22Rv1 (cell line): ENCODE measurements at regions not wholly inside any gene's neighbourhood (a gene's known extent, or its start where the extent isn't known, plus 50 kb on each side); places are given as distances from the start of the nearest gene placed in this dataset.

Experiments
- H3K27ac ChIP-seq: fragments of 450-650 bp; 2 replicates; pipeline ENCODE4 v1.5.1; 2017
- ZFX ChIP-seq: fragments of 450-650 bp; IDR thresholded peaks from 2 replicates; pipeline ENCODE4 v1.6.1; 2017; ENCODE audit warnings: antibody characterized with exemption, borderline replicate concordance
- TF ChIP-seq, protein P1 (sequence below): fragments of 450-650 bp; IDR thresholded peaks from 2 replicates; pipeline ENCODE4 v1.5.1; 2017; ENCODE audit warnings: mild to moderate bottlenecking

DNA sequence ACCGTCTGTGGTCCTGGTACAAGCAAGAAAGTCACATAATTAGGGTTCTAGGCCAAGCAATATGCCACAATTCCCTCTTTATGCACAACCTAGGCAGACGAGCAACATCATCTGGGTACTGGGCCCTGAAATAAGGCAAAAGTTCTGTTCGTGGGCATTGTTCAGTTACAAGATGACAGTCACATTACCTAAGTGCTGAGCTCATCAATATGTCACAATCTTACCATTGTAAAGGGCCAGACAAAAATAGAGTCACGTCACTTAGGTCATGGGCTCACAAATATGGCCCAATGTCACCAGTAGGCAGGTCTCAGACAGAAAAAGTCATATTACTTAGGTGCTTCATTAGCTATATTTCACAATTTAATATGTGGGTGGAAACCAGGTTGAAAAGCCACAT is 1025.3 kb upstream of the AMELY start:
- TF ChIP-seq, protein P1, sequence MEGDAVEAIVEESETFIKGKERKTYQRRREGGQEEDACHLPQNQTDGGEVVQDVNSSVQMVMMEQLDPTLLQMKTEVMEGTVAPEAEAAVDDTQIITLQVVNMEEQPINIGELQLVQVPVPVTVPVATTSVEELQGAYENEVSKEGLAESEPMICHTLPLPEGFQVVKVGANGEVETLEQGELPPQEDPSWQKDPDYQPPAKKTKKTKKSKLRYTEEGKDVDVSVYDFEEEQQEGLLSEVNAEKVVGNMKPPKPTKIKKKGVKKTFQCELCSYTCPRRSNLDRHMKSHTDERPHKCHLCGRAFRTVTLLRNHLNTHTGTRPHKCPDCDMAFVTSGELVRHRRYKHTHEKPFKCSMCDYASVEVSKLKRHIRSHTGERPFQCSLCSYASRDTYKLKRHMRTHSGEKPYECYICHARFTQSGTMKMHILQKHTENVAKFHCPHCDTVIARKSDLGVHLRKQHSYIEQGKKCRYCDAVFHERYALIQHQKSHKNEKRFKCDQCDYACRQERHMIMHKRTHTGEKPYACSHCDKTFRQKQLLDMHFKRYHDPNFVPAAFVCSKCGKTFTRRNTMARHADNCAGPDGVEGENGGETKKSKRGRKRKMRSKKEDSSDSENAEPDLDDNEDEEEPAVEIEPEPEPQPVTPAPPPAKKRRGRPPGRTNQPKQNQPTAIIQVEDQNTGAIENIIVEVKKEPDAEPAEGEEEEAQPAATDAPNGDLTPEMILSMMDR: no peak
- no peak for TF ChIP-seq ZFX

DNA sequence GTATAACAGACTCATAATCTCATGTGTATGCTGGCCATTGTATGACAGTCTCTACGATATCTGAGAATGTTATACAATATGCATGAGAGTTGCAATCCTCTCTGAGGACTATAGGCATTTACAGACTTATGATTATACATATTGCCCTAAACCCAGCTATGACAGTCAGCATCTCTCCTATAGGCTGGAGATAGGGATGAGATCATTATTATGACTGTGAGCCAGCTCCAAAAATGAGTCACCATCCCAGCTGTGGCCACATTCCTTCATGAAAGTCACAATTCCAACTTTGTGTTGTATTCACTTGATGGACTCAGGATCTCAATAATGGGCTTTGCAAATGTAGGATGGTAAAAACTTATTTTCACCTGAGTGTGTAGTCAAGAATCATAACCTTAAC is 1024.5 kb upstream of the AMELY start:
- TF ChIP-seq, protein P1: no peak
- no peak for TF ChIP-seq ZFX
- H3K27ac ChIP-seq: no peak overlapping the region

More for the DNA sequence above, 1025.3 kb upstream of the AMELY start:
- H3K27ac ChIP-seq: no peak overlapping the region

DNA sequence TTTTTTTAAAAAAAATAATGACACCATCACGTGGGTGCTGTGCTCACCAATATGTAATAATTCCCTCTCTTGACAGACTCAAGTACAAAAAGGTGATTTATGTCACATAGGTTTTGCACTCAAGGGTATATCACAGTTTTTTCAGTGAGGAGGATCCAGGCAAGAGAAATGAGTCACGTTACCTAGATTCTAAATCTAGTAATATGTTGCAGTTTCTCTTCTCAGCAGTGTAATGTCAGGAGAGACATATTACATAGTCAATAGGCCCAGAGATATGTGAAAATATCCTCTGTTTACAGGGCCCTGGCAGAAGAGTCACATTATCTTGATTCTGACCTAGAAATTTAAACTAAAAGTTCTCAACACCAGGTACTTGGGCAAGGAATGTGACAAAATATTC is 1024.1 kb upstream of the AMELY start:
- H3K27ac ChIP-seq: no peak overlapping the region
- TF ChIP-seq, protein P1: no peak
- no peak for TF ChIP-seq ZFX

DNA sequence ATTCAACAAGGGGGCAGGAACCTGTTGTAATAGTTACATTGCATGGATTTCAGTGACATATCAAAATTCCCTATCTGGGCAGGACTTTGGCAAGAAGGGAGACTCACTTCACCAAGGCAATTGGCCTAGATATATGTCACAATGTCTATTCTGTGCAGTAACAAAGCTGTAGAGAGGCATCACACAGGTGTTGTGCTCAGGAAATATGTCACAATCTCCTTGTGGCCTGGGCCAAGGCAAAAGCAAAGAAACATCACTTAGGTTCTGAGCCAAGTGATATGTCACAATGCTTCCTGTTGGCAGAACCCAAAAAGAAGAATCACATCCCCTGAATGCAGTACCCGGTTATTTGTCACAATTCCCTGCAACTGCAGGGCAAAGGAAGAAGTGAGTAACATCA is 1020.9 kb upstream of the AMELY start:
- TF ChIP-seq, protein P1: no peak
- TF ChIP-seq ZFX: no peak
- H3K27ac ChIP-seq: no peak overlapping the region

DNA sequence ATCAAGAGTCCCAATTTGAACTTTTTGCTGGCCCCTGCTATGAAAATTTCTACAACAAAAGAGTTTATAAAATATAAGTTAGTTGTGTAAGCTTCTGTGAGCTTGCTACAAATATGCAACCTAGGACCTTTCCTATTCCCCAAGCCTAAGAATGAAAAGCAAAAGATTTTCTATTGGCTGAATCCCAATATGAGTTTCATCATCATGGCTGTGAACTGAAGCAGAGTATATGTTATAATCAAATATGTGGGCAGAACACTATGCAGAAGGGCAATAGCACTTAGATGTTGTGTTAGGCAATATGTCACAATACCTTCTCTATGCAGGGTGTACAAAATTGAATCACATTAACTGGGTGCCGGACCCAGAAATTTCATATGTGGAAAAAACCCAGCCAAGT is 1018.3 kb upstream of the AMELY start:
- TF ChIP-seq ZFX: no peak
- TF ChIP-seq, protein P1: no peak
- H3K27ac ChIP-seq: no peak overlapping the region

DNA sequence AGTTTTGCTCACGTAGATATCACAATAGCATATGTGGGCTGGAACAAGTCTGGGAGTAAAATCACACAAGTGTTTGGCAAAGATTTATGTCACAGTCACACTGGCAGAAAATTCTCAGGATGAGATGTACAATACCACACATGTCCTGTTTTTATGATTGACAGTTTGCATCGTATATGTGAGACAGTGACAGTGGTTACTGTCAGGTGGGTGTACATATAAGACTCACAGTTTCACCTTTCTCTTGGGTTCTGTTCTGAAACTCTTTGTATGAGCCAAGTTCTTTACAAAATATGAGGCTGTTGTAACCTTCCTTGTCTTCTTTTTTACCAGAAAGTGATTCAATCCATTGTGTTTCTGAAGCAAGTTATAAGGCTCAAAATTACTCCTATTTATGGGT is 1012.5 kb upstream of the AMELY start:
- H3K27ac ChIP-seq: no peak overlapping the region
- no peak for TF ChIP-seq ZFX
- TF ChIP-seq, protein P1: no peak

DNA sequence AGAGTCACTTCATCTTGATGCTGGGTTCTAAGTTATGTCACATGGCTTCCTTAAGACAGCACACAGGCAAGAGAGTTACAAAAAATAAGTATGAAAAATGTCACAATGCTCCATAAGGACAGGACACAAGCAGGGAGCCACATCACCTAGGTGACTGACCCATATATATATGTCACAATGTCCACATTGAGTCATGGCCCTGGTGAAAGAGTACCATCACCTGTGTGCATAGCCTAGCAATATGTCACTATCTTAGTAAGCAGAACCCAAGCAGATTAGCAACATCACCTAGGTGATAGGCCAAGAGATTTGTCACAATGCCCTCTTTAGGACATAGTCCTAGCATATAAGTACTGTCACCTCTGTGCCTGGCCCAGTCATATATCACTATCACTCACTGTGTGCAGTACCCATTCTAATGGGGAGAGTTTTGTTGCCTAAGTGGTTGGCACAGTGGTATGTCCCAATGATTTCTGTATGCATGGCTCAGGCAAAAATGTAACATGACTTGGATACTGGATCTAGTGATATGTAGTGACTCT is 1012.0 kb upstream of the AMELY start:
- no peak overlapping the region for H3K27ac ChIP-seq
- TF ChIP-seq, protein P1: no peak
- no peak for TF ChIP-seq ZFX
